ENCODE measurements at regions not wholly inside any gene's neighbourhood (a gene's known extent, or its start where the extent isn't known, plus 50 kb on each side); places are given as distances from the start of the nearest gene placed in this dataset.

DNA sequence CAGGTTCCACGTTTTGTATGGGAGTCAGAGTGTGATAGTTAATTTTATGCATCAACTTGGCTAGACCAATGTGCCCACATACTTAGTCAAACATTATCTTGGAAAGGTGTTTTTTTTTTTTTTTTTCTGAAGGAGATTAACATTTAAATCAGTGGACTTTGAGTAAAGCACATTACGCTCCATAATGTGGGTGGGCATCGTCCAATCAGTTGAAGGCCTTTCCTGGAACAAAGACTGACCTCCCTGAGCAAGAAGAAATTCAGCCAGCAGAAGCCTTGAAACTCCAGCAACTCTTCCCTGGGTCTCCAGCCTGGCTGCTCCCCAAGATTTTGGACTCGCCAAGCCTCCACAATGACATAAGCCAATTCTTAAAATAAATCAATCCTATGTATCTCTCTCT, 711.4 kb downstream of the MTRR start:
- no peak for TF ChIP-seq EP300 (IDR thresholded peaks at IDR 0.05; ENCODE audit: low read depth)
- TF ChIP-seq, protein P1, sequence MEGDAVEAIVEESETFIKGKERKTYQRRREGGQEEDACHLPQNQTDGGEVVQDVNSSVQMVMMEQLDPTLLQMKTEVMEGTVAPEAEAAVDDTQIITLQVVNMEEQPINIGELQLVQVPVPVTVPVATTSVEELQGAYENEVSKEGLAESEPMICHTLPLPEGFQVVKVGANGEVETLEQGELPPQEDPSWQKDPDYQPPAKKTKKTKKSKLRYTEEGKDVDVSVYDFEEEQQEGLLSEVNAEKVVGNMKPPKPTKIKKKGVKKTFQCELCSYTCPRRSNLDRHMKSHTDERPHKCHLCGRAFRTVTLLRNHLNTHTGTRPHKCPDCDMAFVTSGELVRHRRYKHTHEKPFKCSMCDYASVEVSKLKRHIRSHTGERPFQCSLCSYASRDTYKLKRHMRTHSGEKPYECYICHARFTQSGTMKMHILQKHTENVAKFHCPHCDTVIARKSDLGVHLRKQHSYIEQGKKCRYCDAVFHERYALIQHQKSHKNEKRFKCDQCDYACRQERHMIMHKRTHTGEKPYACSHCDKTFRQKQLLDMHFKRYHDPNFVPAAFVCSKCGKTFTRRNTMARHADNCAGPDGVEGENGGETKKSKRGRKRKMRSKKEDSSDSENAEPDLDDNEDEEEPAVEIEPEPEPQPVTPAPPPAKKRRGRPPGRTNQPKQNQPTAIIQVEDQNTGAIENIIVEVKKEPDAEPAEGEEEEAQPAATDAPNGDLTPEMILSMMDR (IDR thresholded peaks at IDR 0.05), result no peak

Measured in transverse colon (tissue), 3 donors.